ENCODE measurements at regions not wholly inside any gene's neighbourhood (a gene's known extent, or its start where the extent isn't known, plus 50 kb on each side); places are given as distances from the start of the nearest gene placed in this dataset.

DNA sequence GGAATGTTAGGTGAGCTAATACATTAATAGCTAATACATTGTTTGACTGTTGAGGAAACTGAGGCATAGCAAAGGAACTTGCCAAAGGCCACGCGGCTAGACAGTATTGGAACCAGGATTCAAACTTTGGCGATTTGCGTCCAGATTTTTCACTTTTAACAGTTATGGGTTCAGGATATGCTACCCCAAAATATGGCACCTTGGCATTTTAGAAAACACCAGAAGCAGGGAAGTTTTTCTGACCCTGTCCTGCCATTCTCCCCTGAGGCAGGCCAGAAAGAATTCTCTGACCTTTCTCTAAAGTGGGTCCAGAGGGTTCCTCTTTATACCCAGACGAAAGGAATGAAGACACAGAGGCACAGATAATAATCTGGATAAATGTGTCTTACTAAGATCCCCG lies 166.9 kb downstream of the MYCN start:
- no peaks in the 10 kb centered on the region for H3K9me3 ChIP-seq (ENCODE audit: severe bottlenecking)
- H3K4me3 ChIP-seq (ENCODE audit: low read depth, low read length): no peak overlapping the region
- no peak for DNase-seq
- H3K27ac ChIP-seq: no peak overlapping the region
- H3K36me3 ChIP-seq: no peaks in the 10 kb centered on the region
- TF ChIP-seq, protein P1, sequence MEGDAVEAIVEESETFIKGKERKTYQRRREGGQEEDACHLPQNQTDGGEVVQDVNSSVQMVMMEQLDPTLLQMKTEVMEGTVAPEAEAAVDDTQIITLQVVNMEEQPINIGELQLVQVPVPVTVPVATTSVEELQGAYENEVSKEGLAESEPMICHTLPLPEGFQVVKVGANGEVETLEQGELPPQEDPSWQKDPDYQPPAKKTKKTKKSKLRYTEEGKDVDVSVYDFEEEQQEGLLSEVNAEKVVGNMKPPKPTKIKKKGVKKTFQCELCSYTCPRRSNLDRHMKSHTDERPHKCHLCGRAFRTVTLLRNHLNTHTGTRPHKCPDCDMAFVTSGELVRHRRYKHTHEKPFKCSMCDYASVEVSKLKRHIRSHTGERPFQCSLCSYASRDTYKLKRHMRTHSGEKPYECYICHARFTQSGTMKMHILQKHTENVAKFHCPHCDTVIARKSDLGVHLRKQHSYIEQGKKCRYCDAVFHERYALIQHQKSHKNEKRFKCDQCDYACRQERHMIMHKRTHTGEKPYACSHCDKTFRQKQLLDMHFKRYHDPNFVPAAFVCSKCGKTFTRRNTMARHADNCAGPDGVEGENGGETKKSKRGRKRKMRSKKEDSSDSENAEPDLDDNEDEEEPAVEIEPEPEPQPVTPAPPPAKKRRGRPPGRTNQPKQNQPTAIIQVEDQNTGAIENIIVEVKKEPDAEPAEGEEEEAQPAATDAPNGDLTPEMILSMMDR (IDR thresholded peaks at IDR 0.05; ENCODE audit: low read depth, low read length): no peak
- no peaks in the 10 kb centered on the region for H3K27me3 ChIP-seq (ENCODE audit: insufficient read depth, low read depth, severe bottlenecking)

DNA sequence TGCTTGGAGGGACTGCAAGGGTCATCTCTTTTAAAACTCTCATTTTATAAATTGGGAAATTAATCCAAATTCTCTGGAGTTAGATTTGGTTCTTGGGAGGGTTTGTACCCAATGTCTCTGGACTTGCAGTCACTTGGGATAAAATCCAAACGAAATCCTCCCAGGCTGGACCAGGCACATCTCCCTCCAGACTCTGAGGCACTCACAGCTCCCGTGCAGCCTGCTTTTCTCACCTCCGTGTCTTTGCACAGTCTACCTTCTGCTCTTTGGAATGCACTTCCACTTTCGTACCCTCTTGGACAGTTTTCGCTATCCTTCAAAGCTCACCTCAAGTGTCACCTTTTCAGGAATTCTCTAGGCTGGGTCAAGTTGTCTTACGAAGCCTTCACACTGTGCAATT lies 166.3 kb downstream of the MYCN start:
- no peak for DNase-seq
- no peaks in the 10 kb centered on the region for H3K27me3 ChIP-seq (ENCODE audit: insufficient read depth, low read depth, severe bottlenecking)
- H3K36me3 ChIP-seq: no peaks in the 10 kb centered on the region
- no peak overlapping the region for H3K4me3 ChIP-seq (ENCODE audit: low read depth, low read length)
- H3K27ac ChIP-seq: no peak overlapping the region
- TF ChIP-seq, protein P1 (IDR thresholded peaks at IDR 0.05; ENCODE audit: low read depth, low read length): no peak
- H3K9me3 ChIP-seq (ENCODE audit: severe bottlenecking): no peaks in the 10 kb centered on the region

DNA sequence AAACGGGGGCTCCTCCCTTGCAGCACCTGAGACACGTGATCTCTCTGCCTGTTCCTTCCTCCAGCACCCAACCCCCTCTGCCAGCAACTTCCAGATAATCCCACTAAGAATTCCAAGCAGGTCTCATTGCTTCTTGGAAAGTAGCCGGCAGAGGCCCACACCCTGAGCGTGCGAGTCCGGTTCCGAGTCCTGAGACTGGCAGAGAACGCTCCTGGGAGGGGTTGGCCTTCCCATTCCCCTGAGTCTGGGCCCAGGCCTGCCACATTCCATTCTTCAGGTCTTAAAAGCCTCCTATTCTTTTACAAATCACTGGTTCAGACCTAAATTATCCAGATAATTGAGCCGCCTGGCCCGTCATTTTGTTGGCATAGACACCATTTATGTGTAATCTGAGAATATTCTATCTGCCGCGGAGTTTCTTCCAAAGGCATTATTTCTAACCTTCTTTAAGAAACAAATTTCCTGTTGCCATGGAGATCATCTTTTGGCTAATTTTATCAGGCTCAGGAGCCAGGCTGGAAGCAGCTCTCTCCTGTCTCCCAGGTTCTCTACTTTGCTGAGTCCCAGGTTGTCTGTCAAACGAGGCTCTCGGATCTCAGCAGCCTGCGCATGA lies 165.4 kb downstream of the MYCN start:
- no peaks in the 10 kb centered on the region for H3K36me3 ChIP-seq
- peak overlapping the region; percentile 62 for H3K4me3 ChIP-seq (ENCODE audit: low read depth, low read length)
- H3K27ac ChIP-seq: peak overlapping the region; percentile 82
- no peaks in the 10 kb centered on the region for H3K27me3 ChIP-seq (ENCODE audit: insufficient read depth, low read depth, severe bottlenecking)
- TF ChIP-seq, protein P1 (IDR thresholded peaks at IDR 0.05; ENCODE audit: low read depth, low read length): no peak
- peak; percentile 88 for DNase-seq
- H3K9me3 ChIP-seq (ENCODE audit: severe bottlenecking): no peaks in the 10 kb centered on the region

DNA sequence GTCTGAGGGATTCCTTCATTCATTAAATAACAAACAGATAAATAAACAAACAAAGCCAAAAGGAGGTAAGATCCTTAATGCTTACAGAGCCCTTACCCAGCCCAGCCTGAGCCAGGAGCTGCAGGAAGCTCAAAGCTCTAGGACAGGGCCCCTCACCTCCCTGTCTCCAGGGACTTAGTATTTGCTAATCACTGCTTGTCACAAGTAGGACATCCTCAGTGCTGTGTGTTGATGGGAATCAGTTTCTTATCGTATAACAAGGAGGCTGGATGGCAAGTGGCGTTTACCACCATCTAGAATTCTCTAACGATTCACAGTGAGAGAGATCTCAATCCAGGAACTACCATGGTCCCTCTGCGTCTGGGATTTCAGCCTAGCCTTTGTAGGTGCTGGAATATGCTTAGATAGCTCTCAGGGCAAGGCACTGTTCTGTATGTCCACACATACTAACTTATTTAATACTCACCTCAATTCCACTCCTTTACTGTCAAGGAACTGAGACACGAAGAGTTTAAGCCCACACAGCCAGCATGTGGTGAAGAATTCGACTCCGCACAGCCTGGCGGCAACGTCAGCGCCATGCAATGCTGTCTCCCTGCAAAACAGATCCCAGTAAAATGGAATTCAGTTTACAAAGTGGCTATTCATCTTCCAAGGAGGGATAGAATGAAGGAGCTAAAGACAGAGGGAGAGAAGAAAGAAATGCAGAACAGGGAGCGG lies 164.8 kb downstream of the MYCN start:
- H3K9me3 ChIP-seq (ENCODE audit: severe bottlenecking): no peaks in the 10 kb centered on the region
- no peaks in the 10 kb centered on the region for H3K27me3 ChIP-seq (ENCODE audit: insufficient read depth, low read depth, severe bottlenecking)
- TF ChIP-seq, protein P1 (IDR thresholded peaks at IDR 0.05; ENCODE audit: low read depth, low read length): no peak
- H3K36me3 ChIP-seq: no peaks in the 10 kb centered on the region
- peak overlapping the region; percentile 62 for H3K4me3 ChIP-seq (ENCODE audit: low read depth, low read length)
- peak; percentile 84 for DNase-seq
- peak overlapping the region; percentile 82 for H3K27ac ChIP-seq

DNA sequence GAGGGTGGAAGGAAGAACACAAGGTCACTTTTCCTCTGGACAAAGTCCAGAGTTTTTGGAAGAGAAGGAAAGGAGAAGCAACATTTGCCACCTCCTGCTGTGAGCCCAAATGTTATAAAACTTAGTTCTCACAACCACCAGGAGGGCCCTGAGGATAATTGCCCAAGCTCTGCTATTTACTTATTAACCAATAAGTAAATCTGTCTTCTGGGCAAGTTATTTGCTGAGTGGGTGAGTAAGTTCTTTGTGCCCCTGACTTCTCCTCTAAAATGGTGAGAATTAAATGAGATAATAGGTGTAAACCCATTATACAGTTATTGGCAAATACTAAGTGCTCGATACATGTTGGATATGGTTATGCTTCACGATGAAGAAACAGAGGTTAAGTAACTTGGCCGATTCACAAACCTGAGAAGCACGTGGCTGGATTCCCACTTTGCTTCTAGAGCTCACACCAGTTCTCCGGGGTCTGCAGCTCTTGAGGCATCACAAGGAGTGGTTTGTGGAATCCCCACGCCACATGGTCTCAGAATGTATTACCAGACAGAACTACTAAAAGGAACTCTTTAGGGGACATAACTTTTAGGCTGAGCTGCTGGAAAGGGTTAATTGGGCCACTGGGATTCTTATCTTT lies 164.1 kb downstream of the MYCN start:
- Histone ChIP-seq H3K36me3 (no peaks in the 10 kb centered on the region), H3K27ac (peak overlapping the region; percentile 82), H3K4me3 (ENCODE audit: low read depth, low read length) (peak overlapping the region; percentile 62), H3K9me3 (ENCODE audit: severe bottlenecking) (no peaks in the 10 kb centered on the region), H3K27me3 (ENCODE audit: insufficient read depth, low read depth, severe bottlenecking) (no peaks in the 10 kb centered on the region)
- TF ChIP-seq, protein P1 (IDR thresholded peaks at IDR 0.05; ENCODE audit: low read depth, low read length): no peak
- no peak for DNase-seq

Measured in WERI-Rb-1 (cell line).